ENCODE measurements at regions not wholly inside any gene's neighbourhood (a gene's known extent, or its start where the extent isn't known, plus 50 kb on each side); places are given as distances from the start of the nearest gene placed in this dataset.

DNA sequence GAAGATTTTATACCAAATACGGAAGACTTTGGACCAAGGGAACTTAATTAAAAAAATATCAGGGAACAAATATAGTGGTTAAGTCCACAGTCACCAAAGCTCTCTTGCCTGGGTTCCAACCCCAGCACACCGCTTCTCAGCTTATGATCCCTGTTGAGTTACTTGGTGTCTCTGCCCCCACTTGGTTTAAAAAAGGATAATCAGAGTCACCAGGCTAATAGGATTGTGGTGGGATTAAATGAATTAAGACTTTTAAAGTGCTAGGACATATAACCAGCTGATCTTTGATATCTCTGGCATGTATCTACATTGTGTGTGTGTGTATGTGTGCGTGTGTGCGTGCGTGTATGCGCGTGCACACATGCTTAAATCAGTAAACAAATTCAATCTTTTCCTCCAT is 474.7 kb upstream of the DAB1 start:
- FAIRE-seq (no peak), DNase-seq (ENCODE audit: insufficient read length, low spot score) (no peak)
- no peak for TF ChIP-seq PAX5 (IDR thresholded peaks at IDR 0.05; ENCODE audit: insufficient read depth, low read length, severe bottlenecking)
- TF ChIP-seq POU2F2 (IDR thresholded peaks at IDR 0.05; ENCODE audit: low read depth, low read length): no peak
- TF ChIP-seq POLR2AphosphoS5 (IDR thresholded peaks at IDR 0.05; ENCODE audit: low read depth, low read length): no peak
- TF ChIP-seq POLR2A (IDR thresholded peaks at IDR 0.05; ENCODE audit: low read depth, low read length): no peak
- no peak for TF ChIP-seq TAF1 (IDR thresholded peaks at IDR 0.05; ENCODE audit: low read depth, low read length)
- no peak for TF ChIP-seq SPI1 (IDR thresholded peaks at IDR 0.05; ENCODE audit: low read depth, low read length)

GRCh38 chr1:57897581-57897980 is 473.7 kb upstream of the DAB1 start:
- FAIRE-seq (no peak), DNase-seq (ENCODE audit: insufficient read length, low spot score) (no peak)
- TF ChIP-seq POLR2A (IDR thresholded peaks at IDR 0.05; ENCODE audit: low read depth, low read length) (no peak), SPI1 (IDR thresholded peaks at IDR 0.05; ENCODE audit: low read depth, low read length) (no peak), PAX5 (IDR thresholded peaks at IDR 0.05; ENCODE audit: insufficient read depth, low read length, severe bottlenecking) (no peak), POU2F2 (IDR thresholded peaks at IDR 0.05; ENCODE audit: low read depth, low read length) (no peak), POLR2AphosphoS5 (IDR thresholded peaks at IDR 0.05; ENCODE audit: low read depth, low read length) (no peak), TAF1 (IDR thresholded peaks at IDR 0.05; ENCODE audit: low read depth, low read length) (no peak)

- no peak for FAIRE-seq
- no peak for TF ChIP-seq SPI1 (IDR thresholded peaks at IDR 0.05; ENCODE audit: low read depth, low read length)
- TF ChIP-seq PAX5 (IDR thresholded peaks at IDR 0.05; ENCODE audit: insufficient read depth, low read length, severe bottlenecking): no peak
- no peak for TF ChIP-seq POLR2AphosphoS5 (IDR thresholded peaks at IDR 0.05; ENCODE audit: low read depth, low read length)
- TF ChIP-seq POLR2A (IDR thresholded peaks at IDR 0.05; ENCODE audit: low read depth, low read length): no peak
- no peak for DNase-seq (ENCODE audit: insufficient read length, low spot score)
These were observed 470.5 kb upstream of the DAB1 start for GRCh38 chr1:57894315-57894714.

DNA sequence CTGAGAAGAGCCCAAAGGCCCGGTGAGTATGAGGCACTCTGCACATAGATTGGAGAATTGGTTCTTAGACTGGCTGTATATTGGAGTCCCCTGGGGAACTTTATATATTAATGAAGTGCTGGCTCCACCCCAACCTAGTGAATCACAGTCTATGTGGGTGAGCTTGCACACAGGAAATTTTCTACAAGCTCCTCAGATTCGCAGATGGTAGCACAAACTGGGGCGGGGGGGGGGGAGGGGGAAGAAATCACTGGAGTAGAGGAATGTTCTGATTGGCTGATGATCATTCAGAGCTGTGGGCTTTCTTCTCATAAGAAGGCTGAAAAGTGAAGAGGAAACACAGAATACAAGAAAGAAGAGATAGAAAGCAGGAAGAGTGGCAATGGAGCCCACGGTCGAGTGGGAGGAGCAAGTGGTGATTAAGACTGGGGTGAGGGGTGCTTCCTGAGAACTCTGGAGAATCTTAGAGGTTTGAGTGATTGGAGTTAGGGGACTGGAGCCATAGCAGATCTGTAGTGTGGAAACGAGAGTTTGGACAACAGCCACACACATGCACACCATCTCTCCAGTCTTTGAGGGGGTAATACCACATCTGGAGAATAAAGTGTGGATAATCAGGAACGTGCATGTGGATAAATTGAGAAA is 465.9 kb upstream of the DAB1 start:
- DNase-seq (ENCODE audit: insufficient read length, low spot score): no peak
- no peak for FAIRE-seq
- no peak for TF ChIP-seq PAX5 (IDR thresholded peaks at IDR 0.05; ENCODE audit: insufficient read depth, low read length, severe bottlenecking)
- TF ChIP-seq POLR2A (IDR thresholded peaks at IDR 0.05; ENCODE audit: low read depth, low read length): no peak
- TF ChIP-seq POLR2AphosphoS5 (IDR thresholded peaks at IDR 0.05; ENCODE audit: low read depth, low read length): no peak
- TF ChIP-seq POU2F2 (IDR thresholded peaks at IDR 0.05; ENCODE audit: low read depth, low read length): no peak
- TF ChIP-seq SPI1 (IDR thresholded peaks at IDR 0.05; ENCODE audit: low read depth, low read length): no peak
- no peak for TF ChIP-seq TAF1 (IDR thresholded peaks at IDR 0.05; ENCODE audit: low read depth, low read length)

DNA sequence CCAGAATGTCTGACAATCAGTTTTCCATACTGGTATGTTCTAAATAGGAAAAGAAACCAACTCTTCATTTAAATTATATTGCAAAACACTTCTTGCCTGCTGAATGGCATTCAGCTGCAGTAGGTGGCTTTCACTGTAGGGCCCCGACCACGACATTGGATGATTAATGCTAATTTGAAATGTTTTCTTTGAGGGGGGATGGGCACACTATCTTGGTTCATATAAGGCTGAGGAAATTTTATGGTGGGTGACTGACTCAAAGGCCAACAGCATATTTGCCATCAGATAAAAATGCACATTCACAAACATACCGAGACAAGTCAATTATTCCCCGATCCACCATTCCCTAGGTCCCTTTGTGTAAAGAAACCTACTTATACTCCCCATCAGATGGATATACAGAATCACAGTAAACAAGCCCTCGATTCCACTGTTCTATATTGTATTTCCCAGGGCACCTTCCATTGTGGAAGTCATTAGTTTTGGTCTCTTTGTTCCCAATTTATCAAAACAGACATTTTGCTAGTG is 464.2 kb upstream of the DAB1 start:
- DNase-seq (ENCODE audit: insufficient read length, low spot score): no peak
- TF ChIP-seq POLR2A (IDR thresholded peaks at IDR 0.05; ENCODE audit: low read depth, low read length): no peak
- TF ChIP-seq PAX5 (IDR thresholded peaks at IDR 0.05; ENCODE audit: insufficient read depth, low read length, severe bottlenecking): no peak
- TF ChIP-seq POU2F2 (IDR thresholded peaks at IDR 0.05; ENCODE audit: low read depth, low read length): no peak
- no peak for TF ChIP-seq SPI1 (IDR thresholded peaks at IDR 0.05; ENCODE audit: low read depth, low read length)
- no peak for TF ChIP-seq POLR2AphosphoS5 (IDR thresholded peaks at IDR 0.05; ENCODE audit: low read depth, low read length)
- no peak for TF ChIP-seq TAF1 (IDR thresholded peaks at IDR 0.05; ENCODE audit: low read depth, low read length)
- no peak for FAIRE-seq

- TF ChIP-seq POLR2AphosphoS5 (IDR thresholded peaks at IDR 0.05; ENCODE audit: low read depth, low read length) (no peak), POU2F2 (IDR thresholded peaks at IDR 0.05; ENCODE audit: low read depth, low read length) (no peak), SPI1 (IDR thresholded peaks at IDR 0.05; ENCODE audit: low read depth, low read length) (no peak), TAF1 (IDR thresholded peaks at IDR 0.05; ENCODE audit: low read depth, low read length) (no peak), PAX5 (IDR thresholded peaks at IDR 0.05; ENCODE audit: insufficient read depth, low read length, severe bottlenecking) (no peak), POLR2A (IDR thresholded peaks at IDR 0.05; ENCODE audit: low read depth, low read length) (no peak)
- FAIRE-seq: no peak
- no peak for DNase-seq (ENCODE audit: insufficient read length, low spot score)
These were observed 462.5 kb upstream of the DAB1 start for GRCh38 chr1:57886376-57886775.

DNA sequence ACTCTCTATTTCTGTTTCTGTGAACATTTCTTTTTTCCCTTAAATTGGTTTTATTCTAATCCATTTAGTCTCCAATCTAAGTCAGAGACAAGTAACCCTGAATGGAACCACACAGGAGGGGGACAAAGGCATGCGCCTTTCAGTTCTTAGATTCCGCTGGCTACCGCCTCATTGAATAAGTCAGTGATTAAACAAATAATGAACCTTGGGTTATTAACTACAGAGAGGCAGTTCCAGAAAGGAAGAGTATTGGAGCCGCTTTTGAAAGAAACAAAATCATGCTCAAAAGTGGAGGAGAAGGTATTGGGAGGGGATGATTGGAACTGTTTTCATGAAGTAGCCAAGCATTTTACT is 459.8 kb upstream of the DAB1 start:
- DNase-seq (ENCODE audit: insufficient read length, low spot score) (no peak), FAIRE-seq (no peak)
- TF ChIP-seq PAX5 (IDR thresholded peaks at IDR 0.05; ENCODE audit: insufficient read depth, low read length, severe bottlenecking): no peak
- TF ChIP-seq SPI1 (IDR thresholded peaks at IDR 0.05; ENCODE audit: low read depth, low read length): no peak
- no peak for TF ChIP-seq POLR2A (IDR thresholded peaks at IDR 0.05; ENCODE audit: low read depth, low read length)
- TF ChIP-seq POLR2AphosphoS5 (IDR thresholded peaks at IDR 0.05; ENCODE audit: low read depth, low read length): no peak
- no peak for TF ChIP-seq POU2F2 (IDR thresholded peaks at IDR 0.05; ENCODE audit: low read depth, low read length)
- TF ChIP-seq TAF1 (IDR thresholded peaks at IDR 0.05; ENCODE audit: low read depth, low read length): no peak

GRCh38 chr1:57882934-57883641 is 459.2 kb upstream of the DAB1 start:
- no peak for FAIRE-seq
- no peak for DNase-seq (ENCODE audit: insufficient read length, low spot score)
- TF ChIP-seq POLR2A (IDR thresholded peaks at IDR 0.05; ENCODE audit: low read depth, low read length) (no peak), POLR2AphosphoS5 (IDR thresholded peaks at IDR 0.05; ENCODE audit: low read depth, low read length) (no peak), TAF1 (IDR thresholded peaks at IDR 0.05; ENCODE audit: low read depth, low read length) (no peak), POU2F2 (IDR thresholded peaks at IDR 0.05; ENCODE audit: low read depth, low read length) (no peak), SPI1 (IDR thresholded peaks at IDR 0.05; ENCODE audit: low read depth, low read length) (no peak), PAX5 (IDR thresholded peaks at IDR 0.05; ENCODE audit: insufficient read depth, low read length, severe bottlenecking) (no peak)

- FAIRE-seq: no peak
- no peak for DNase-seq (ENCODE audit: insufficient read length, low spot score)
- TF ChIP-seq SPI1 (IDR thresholded peaks at IDR 0.05; ENCODE audit: low read depth, low read length) (no peak), TAF1 (IDR thresholded peaks at IDR 0.05; ENCODE audit: low read depth, low read length) (no peak), POU2F2 (IDR thresholded peaks at IDR 0.05; ENCODE audit: low read depth, low read length) (no peak), PAX5 (IDR thresholded peaks at IDR 0.05; ENCODE audit: insufficient read depth, low read length, severe bottlenecking) (no peak), POLR2A (IDR thresholded peaks at IDR 0.05; ENCODE audit: low read depth, low read length) (no peak), POLR2AphosphoS5 (IDR thresholded peaks at IDR 0.05; ENCODE audit: low read depth, low read length) (no peak)
These were observed 458.2 kb upstream of the DAB1 start for GRCh38 chr1:57882072-57882471.
